Loucy (cell line): ENCODE measurements at regions not wholly inside any gene's neighbourhood (a gene's known extent, or its start where the extent isn't known, plus 50 kb on each side); places are given as distances from the start of the nearest gene placed in this dataset.

Experiments
- H2AFZ ChIP-seq: fragments of 200-600 bp; sonication (generic); 2 replicates; pipeline ENCODE4 v1.6.0; 2016; ENCODE audit warnings: antibody characterized with exemption, mild to moderate bottlenecking, low read length, moderate library complexity
- H3F3A ChIP-seq: fragments of 200-600 bp; 2 replicates; pipeline ENCODE4 v1.6.0; 2016; ENCODE audit warnings: antibody characterized with exemption, low read depth, mild to moderate bottlenecking
- H3K27me3 ChIP-seq: fragments of 200-600 bp; sonication (generic); 2 replicates; pipeline ENCODE4 v1.6.1; 2014; ENCODE audit warnings: low read length, mild to moderate bottlenecking; ENCODE audit not compliant: insufficient read depth, poor library complexity, severe bottlenecking
- H3K36me3 ChIP-seq: fragments of 200-600 bp; sonication (generic); 2 replicates; pipeline ENCODE4 v1.6.1; 2016; ENCODE audit warnings: low read length; ENCODE audit not compliant: insufficient read depth
- H3K4me1 ChIP-seq: fragments of 200-600 bp; sonication (generic); 2 replicates; pipeline ENCODE4 v1.5.1; 2014; ENCODE audit warnings: low read length, mild to moderate bottlenecking; ENCODE audit not compliant: insufficient read depth, poor library complexity, severe bottlenecking
- H3K4me2 ChIP-seq: fragments of 200-600 bp; sonication (generic); 2 replicates; pipeline ENCODE4 v1.6.0; 2014; ENCODE audit warnings: antibody characterized with exemption, low read length, low read depth, mild to moderate bottlenecking; ENCODE audit not compliant: poor library complexity, severe bottlenecking
- H3K4me3 ChIP-seq: fragments of 200-600 bp; sonication (generic); 2 replicates; pipeline ENCODE4 v1.5.1; 2014; ENCODE audit warnings: low read length, mild to moderate bottlenecking, mixed read lengths; ENCODE audit not compliant: poor library complexity, severe bottlenecking
- H3K79me2 ChIP-seq: fragments of 200-600 bp; sonication (generic); 2 replicates; pipeline ENCODE4 v1.6.1; 2014; ENCODE audit warnings: low read length; ENCODE audit not compliant: insufficient read depth
- H3K9ac ChIP-seq: fragments of 200-600 bp; sonication (generic); 2 replicates; pipeline ENCODE4 v1.6.0; 2014; ENCODE audit warnings: mild to moderate bottlenecking, low read depth, low read length, moderate library complexity; ENCODE audit not compliant: poor library complexity, severe bottlenecking
- H3K9me2 ChIP-seq: fragments of 200-600 bp; sonication (generic); replicated peaks from 2 replicates; pipeline ENCODE4 v1.6.1; 2016; ENCODE audit warnings: low read depth, low read length, mixed read lengths
- H3K9me3 ChIP-seq: fragments of 200-600 bp; sonication (generic); 2 replicates; pipeline ENCODE4 v1.6.1; 2014; ENCODE audit warnings: mild to moderate bottlenecking, antibody characterized with exemption, low read length, low read depth; ENCODE audit not compliant: insufficient read depth
- H4K20me1 ChIP-seq: fragments of 200-600 bp; sonication (generic); 2 replicates; pipeline ENCODE4 v1.6.0; 2014; ENCODE audit warnings: antibody characterized with exemption, low read length, mild to moderate bottlenecking; ENCODE audit not compliant: insufficient read depth, poor library complexity, severe bottlenecking
- EZH2phosphoT487 ChIP-seq: fragments of 200-600 bp; IDR thresholded peaks from 2 replicates; pipeline ENCODE4 v1.6.1; 2018; ENCODE audit warnings: antibody characterized with exemption, mild to moderate bottlenecking, moderate library complexity, borderline replicate concordance
- TF ChIP-seq, protein P1 (sequence below): fragments of 200-600 bp; sonication (generic); conservative IDR thresholded peaks from 2 replicates; pipeline ENCODE4 v1.5.1; 2014; ENCODE audit warnings: mild to moderate bottlenecking, antibody characterized with exemption, low read length

DNA sequence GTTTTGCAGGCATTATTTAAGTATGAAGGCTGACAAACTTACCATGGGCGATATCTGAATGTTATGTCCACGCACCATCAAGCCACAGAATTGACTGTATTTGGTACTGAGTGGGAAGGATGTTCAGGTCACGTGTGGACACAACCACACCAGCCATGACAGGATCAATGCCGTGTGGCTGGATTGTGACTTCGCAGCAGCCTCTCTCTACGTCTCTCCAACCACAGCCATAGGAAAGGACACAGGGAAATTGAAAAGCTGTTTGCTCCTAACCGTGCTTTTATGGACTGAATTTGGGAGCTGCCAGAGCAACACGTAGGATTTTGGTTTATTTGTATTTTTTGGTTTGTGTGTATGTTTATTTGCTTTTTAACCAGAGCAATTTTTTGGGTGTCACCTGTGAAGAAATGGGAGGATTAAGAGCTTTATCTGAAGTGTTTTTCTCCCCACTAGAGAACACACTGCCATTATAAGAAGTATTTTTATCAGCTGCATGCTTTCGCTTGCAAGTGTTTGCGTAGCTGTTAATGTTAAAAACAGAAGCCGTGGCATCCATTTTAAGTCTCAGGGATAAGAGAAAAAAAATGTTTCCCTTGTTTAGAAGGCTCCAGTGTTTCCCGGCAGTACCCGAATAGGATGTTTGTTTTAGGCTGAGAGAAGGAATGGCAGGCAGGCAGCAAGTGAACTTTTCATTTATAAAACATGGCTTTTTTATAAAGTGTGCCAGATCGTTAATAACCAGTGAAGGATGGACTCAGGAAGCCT, 401.1 kb upstream of the NFE2L3 start:
- Histone ChIP-seq H3K27me3 (no peaks in the 10 kb centered on the region), H3K9ac (no peak overlapping the region), H2AFZ (no peak overlapping the region), H3K79me2 (no peaks in the 10 kb centered on the region), H3K9me2 (no peaks in the 10 kb centered on the region), H3K36me3 (no peaks in the 10 kb centered on the region), H3K4me1 (no peaks in the 10 kb centered on the region), H3F3A (no peaks in the 10 kb centered on the region), H3K9me3 (no peaks in the 10 kb centered on the region), H3K4me2 (no peak overlapping the region), H3K4me3 (no peak overlapping the region), H4K20me1 (no peaks in the 10 kb centered on the region)
- TF ChIP-seq, protein P1, sequence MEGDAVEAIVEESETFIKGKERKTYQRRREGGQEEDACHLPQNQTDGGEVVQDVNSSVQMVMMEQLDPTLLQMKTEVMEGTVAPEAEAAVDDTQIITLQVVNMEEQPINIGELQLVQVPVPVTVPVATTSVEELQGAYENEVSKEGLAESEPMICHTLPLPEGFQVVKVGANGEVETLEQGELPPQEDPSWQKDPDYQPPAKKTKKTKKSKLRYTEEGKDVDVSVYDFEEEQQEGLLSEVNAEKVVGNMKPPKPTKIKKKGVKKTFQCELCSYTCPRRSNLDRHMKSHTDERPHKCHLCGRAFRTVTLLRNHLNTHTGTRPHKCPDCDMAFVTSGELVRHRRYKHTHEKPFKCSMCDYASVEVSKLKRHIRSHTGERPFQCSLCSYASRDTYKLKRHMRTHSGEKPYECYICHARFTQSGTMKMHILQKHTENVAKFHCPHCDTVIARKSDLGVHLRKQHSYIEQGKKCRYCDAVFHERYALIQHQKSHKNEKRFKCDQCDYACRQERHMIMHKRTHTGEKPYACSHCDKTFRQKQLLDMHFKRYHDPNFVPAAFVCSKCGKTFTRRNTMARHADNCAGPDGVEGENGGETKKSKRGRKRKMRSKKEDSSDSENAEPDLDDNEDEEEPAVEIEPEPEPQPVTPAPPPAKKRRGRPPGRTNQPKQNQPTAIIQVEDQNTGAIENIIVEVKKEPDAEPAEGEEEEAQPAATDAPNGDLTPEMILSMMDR = no peak
- no peak for TF ChIP-seq EZH2phosphoT487

DNA sequence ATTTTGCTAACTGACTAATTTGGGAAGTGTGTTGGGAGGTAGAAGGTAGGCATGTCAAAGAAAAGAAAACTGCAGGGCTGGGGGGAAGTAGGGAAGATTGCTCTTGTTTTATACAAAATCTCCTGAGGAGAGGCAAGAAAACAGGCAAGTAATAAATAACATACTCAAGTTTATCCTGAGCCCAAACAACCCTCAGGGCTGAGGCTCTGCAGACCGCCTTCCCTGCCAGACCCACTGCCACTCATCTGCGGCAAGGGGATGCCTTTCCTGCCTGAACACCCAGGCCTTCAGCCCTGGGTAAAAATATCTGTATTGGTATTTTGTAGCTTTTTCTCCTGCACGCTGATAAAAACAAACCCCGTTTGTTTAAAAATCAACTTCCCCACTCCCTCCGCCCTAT, 399.8 kb upstream of the NFE2L3 start:
- no peaks in the 10 kb centered on the region for H3K36me3 ChIP-seq
- H3K4me2 ChIP-seq = no peak overlapping the region
- H3F3A ChIP-seq = no peaks in the 10 kb centered on the region
- no peaks in the 10 kb centered on the region for H3K79me2 ChIP-seq
- no peak overlapping the region for H2AFZ ChIP-seq
- H4K20me1 ChIP-seq = no peaks in the 10 kb centered on the region
- no peaks in the 10 kb centered on the region for H3K4me1 ChIP-seq
- no peaks in the 10 kb centered on the region for H3K9me2 ChIP-seq
- no peak overlapping the region for H3K9ac ChIP-seq
- no peak overlapping the region for H3K4me3 ChIP-seq
- H3K27me3 ChIP-seq = no peaks in the 10 kb centered on the region
- no peaks in the 10 kb centered on the region for H3K9me3 ChIP-seq
- TF ChIP-seq, protein P1 = no peak
- TF ChIP-seq EZH2phosphoT487 = no peak

DNA sequence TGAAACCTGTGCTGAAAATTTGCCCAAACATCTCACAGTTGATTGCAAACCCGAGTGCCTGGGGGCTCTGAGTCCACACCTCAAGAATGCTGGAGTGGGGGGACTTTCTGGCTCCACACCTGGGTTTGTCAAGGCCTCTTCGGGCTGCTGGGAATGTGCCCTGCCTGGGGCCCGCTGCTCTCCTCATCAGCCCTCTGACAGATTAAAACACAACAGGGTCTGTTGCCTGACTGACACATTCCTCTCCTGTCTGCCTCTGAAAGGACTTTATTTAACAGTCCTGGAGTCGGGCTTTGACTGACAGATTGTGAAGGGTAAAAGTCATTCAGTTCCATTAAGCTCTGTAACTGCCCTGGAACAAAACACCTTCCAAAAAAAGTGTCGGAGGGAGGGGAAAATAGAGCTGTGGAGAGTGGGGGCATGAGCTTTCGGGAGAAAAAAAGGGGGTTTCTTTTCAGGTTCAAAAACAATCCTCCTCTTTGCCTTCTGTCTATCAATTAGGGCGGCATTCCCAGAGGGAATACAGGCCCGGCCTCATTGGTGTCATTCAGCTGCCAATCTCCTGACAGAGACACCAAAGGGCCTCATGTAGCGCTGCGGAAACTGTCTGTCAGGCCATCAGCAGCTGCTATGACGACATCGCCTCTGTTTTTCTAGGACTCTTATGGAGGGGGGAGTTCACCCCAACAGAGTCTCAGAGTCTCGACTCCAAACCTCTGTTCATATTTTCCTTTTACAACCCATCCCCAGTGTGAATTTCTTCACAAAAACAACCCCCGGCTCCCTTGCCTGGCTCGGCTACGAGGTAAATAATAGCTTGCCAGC, 398.8 kb upstream of the NFE2L3 start:
- Histone ChIP-seq H3K36me3 (no peaks in the 10 kb centered on the region), H3K4me1 (no peaks in the 10 kb centered on the region), H3K79me2 (no peaks in the 10 kb centered on the region), H3F3A (no peaks in the 10 kb centered on the region), H3K9ac (no peak overlapping the region), H4K20me1 (no peaks in the 10 kb centered on the region), H2AFZ (no peak overlapping the region), H3K4me2 (no peak overlapping the region), H3K27me3 (no peaks in the 10 kb centered on the region), H3K9me3 (no peaks in the 10 kb centered on the region), H3K9me2 (no peaks in the 10 kb centered on the region), H3K4me3 (no peak overlapping the region)
- TF ChIP-seq EZH2phosphoT487 = no peak
- TF ChIP-seq, protein P1 = no peak
